Vagina (tissue), 2 donors: ENCODE measurements at regions not wholly inside any gene's neighbourhood (a gene's known extent, or its start where the extent isn't known, plus 50 kb on each side); places are given as distances from the start of the nearest gene placed in this dataset.

Experiments
- CTCF ChIP-seq, 3 experiments: fragments of 450-650 bp in 2 of 3; fragments of 200-600 bp in 1 of 3; sonication (generic) in 1 of 3; IDR thresholded peaks; one replicate each; pipeline ENCODE4 v1.5.1; 2017 to 2019; ENCODE audit warnings: antibody characterized with exemption in 3 of 3, mild to moderate bottlenecking in 2 of 3, moderate library complexity in 2 of 3
- POLR2A ChIP-seq, 2 donors: fragments of 450-650 bp; IDR thresholded peaks; one replicate each; pipeline ENCODE4 v1.6.1; 2017; ENCODE audit warnings: antibody characterized with exemption in 2 of 2, mild to moderate bottlenecking in 2 of 2, moderate library complexity in 2 of 2

GRCh38 chr12:41724216-41724615, 420.5 kb downstream of the GXYLT1 start:
- TF ChIP-seq CTCF (IDR thresholded peaks at IDR 0.05), result no peak
- no peak for TF ChIP-seq POLR2A (IDR thresholded peaks at IDR 0.05)
